ENCODE measurements at regions not wholly inside any gene's neighbourhood (a gene's known extent, or its start where the extent isn't known, plus 50 kb on each side); places are given as distances from the start of the nearest gene placed in this dataset.

- TF ChIP-seq CTCF (conservative IDR thresholded peaks at IDR 0.05; ENCODE audit: low read depth, low read length), result no peak
- no peak for DNase-seq (ENCODE audit: low read depth)
- no peak overlapping the region for H3K4me3 ChIP-seq (ENCODE audit: low read depth, low read length)
Measured at GRCh38 chr10:107434854-107435253, 270.3 kb upstream of the SORCS1 start.

DNA sequence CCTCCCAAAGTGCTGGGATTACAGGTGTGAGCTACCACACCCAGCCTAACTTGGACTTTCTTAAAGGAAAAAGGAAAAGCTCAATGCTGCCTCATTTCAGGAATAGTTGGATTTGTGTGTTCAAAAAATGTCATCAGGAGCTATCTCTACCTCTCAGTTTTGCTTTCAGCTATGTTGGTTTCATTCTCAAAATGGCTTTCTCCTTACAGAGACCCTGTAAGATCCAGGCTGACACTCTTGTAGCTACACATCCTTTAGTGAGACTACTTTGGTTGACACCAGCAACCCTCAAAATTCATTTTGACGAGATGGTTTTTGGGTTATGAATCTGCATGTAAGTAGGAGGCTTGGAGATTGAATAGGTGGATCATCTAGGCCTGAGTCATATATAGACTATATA lies 269.7 kb upstream of the SORCS1 start:
- no peak for TF ChIP-seq CTCF (conservative IDR thresholded peaks at IDR 0.05; ENCODE audit: low read depth, low read length)
- DNase-seq (ENCODE audit: low read depth), result no peak

DNA sequence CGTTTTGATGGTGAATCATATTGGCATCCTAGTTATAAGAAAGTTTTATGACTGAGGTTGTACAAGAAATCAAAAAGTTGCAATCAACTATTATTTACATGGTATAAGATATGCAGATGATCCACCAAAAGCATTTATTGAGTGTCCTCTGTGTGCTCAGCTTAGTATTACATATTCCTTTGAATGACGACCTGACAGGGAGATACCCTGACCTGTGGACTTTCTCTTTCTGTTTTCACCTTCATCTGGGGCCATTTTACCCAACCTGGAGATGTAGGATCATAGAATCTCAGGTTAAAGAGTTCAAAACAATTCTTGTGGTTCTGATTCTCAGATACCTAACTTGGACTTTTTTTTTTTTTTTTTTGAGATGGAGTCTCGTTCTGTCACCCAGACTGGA lies 269.1 kb upstream of the SORCS1 start:
- no peak overlapping the region for H3K4me3 ChIP-seq (ENCODE audit: low read depth, low read length)
- DNase-seq (ENCODE audit: low read depth), result no peak
- TF ChIP-seq CTCF (conservative IDR thresholded peaks at IDR 0.05; ENCODE audit: low read depth, low read length), result no peak

More for the DNA sequence above, 269.7 kb upstream of the SORCS1 start:
- H3K4me3 ChIP-seq (ENCODE audit: low read depth, low read length), result no peak overlapping the region

- H3K4me3 ChIP-seq (ENCODE audit: low read depth, low read length), result no peak overlapping the region
- no peak for DNase-seq (ENCODE audit: low read depth)
- no peak for TF ChIP-seq CTCF (conservative IDR thresholded peaks at IDR 0.05; ENCODE audit: low read depth, low read length)
Measured at GRCh38 chr10:107430446-107430845, 265.9 kb upstream of the SORCS1 start.

DNA sequence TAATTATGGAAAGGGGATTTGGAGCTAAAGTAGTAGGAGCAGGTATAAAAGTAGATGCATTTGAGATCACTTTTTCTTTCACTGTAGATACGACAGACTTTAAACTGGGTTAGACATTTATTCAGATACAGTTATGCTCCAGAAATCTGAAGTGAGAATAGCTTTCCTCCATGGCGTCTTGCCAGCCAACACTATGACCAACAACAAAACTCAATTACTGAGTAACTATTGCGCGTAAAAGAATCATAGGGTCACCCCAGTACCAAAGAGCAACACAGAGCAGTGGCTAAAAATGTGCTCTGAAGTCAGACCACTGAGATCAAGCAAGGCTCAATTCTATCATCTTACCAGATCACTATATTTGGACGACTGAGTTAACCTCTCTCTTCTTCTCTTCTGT lies 262.5 kb upstream of the SORCS1 start:
- no peak for DNase-seq (ENCODE audit: low read depth)
- no peak overlapping the region for H3K4me3 ChIP-seq (ENCODE audit: low read depth, low read length)
- TF ChIP-seq CTCF (conservative IDR thresholded peaks at IDR 0.05; ENCODE audit: low read depth, low read length), result no peak

DNA sequence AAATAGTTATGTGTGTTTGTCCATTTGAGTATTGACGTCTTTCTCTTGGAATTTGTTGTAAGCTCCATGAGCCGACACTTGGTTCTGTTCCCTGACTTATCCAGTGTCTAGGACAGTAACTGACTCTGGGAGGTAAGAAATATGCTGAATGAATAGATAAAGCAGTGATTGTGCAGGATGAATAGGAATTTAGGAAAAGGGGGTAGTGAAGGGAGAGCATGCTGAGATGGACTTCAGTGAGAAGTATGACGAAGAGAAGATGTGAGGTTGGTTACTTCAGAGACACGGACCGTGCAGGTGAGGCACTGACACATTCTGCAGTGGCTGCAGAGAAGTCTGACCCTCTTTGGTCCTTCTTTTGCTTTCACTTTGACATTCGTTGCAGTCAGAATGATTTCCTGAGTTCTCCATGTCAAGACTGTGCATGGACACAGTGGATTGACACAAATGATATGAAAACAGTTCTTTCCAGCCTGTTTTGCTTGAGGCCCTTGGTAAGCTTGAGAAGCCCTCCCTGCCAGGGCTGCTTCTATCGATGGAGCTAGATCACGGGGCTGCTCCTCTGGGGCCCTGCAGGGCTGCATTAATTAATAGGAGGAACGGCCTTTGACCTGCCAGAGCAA lies 261.5 kb upstream of the SORCS1 start:
- no peak for DNase-seq (ENCODE audit: low read depth)
- no peak for TF ChIP-seq CTCF (conservative IDR thresholded peaks at IDR 0.05; ENCODE audit: low read depth, low read length)
- no peak overlapping the region for H3K4me3 ChIP-seq (ENCODE audit: low read depth, low read length)

- H3K4me3 ChIP-seq (ENCODE audit: low read depth, low read length), result no peak overlapping the region
- TF ChIP-seq CTCF (conservative IDR thresholded peaks at IDR 0.05; ENCODE audit: low read depth, low read length), result no peak
Measured at GRCh38 chr10:107424628-107425027, 260.1 kb upstream of the SORCS1 start.

More at GRCh38 chr10:107424628-107425027, 260.1 kb upstream of the SORCS1 start:
- no peak for DNase-seq (ENCODE audit: low read depth)
